ENCODE measurements at regions not wholly inside any gene's neighbourhood (a gene's known extent, or its start where the extent isn't known, plus 50 kb on each side); places are given as distances from the start of the nearest gene placed in this dataset.

DNA sequence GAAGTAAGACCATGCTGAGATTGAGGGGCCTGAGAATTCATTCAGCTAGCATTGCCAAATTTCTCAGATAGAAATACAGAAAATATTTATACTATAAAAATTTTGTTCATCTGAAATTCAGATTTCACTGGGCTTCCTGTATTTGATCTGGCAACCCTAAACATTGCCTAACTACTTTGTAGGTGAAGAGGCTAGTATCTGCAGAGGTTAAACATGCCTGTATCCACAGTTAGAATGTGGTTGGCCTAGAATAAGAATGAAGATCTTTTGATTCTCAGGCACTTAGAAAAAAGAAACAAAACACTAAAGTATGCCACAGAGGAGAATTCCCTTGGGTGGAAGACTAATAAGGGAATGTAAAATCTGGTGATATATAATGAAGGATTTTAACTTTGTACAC, 189.0 kb downstream of the DIPK2A start:
- TF ChIP-seq POLR2AphosphoS5 (IDR thresholded peaks at IDR 0.05; ENCODE audit: low read depth, low read length): no peak
- TF ChIP-seq POLR2A (IDR thresholded peaks at IDR 0.05; ENCODE audit: low read depth, low read length): no peak
- no peak for TF ChIP-seq TAF1 (IDR thresholded peaks at IDR 0.05; ENCODE audit: borderline replicate concordance, low read depth, low read length)
